Breast epithelium (tissue), 4 donors: ENCODE measurements at regions not wholly inside any gene's neighbourhood (a gene's known extent, or its start where the extent isn't known, plus 50 kb on each side); places are given as distances from the start of the nearest gene placed in this dataset.

Experiments
- DNase-seq, 2 donors: peaks; one replicate each; pipeline ENCODE4 v3.0.0-alpha.2; 2019; ENCODE audit warnings: low spot score in 2 of 2
- H3K27ac ChIP-seq, 2 donors: fragments of 200-600 bp; sonication (generic) in 1 of 2; one replicate each; pipeline ENCODE4 v1.5.1; 2016 to 2019; ENCODE audit warnings: mild to moderate bottlenecking in 1 of 2
- H3K27me3 ChIP-seq, 2 donors: fragments of 200-600 bp; sonication (generic) in 1 of 2; one replicate each; pipeline versions ENCODE4 v1.5.1 to v1.6.0; 2017 to 2019; ENCODE audit warnings: control low read depth in 1 of 2, mild to moderate bottlenecking in 1 of 2
- H3K36me3 ChIP-seq: fragments of 200-600 bp; one replicate; pipeline ENCODE4 v1.5.1; 2019
- H3K4me1 ChIP-seq, 2 donors: fragments of 200-600 bp; sonication (generic); one replicate each; pipeline ENCODE4 v1.5.1; 2016 to 2019; ENCODE audit warnings: control low read depth in 1 of 2
- H3K4me3 ChIP-seq, 3 donors: fragments of 200-600 bp; sonication (generic); 1 replicate in 2 of 3; 2 replicates in 1 of 3; pipeline ENCODE4 v1.5.1; 2016 to 2019; ENCODE audit warnings: mild to moderate bottlenecking in 3 of 3, moderate library complexity in 2 of 3
- H3K9me3 ChIP-seq, 2 donors: fragments of 200-600 bp; sonication (generic) in 1 of 2; one replicate each; pipeline ENCODE4 v1.5.1; 2016 to 2019; ENCODE audit warnings: control low read depth in 1 of 2
- POLR2A ChIP-seq: fragments of 450-650 bp; IDR thresholded peaks from one replicate; pipeline ENCODE4 v1.6.1; 2016; ENCODE audit warnings: antibody characterized with exemption, mild to moderate bottlenecking, moderate library complexity
- POLR2AphosphoS5 ChIP-seq, 3 donors: sonication (generic); formaldehyde crosslinking; IDR thresholded peaks; one replicate each; pipeline ENCODE4 v1.6.1; 2017; ENCODE audit warnings: antibody characterized with exemption in 3 of 3
- intact Hi-C: fragments of 100-400 bp; cut with DNase I; formaldehyde crosslinking; loops from one replicate; pipeline ENCODE4 v1.15.1; 2023; ENCODE audit warnings: low total_unique reads
- TF ChIP-seq, protein P1 (sequence below), 3 donors: fragments of 450-650 bp; IDR thresholded peaks; one replicate each; pipeline ENCODE4 v1.5.1; 2016 to 2017; ENCODE audit warnings: antibody characterized with exemption in 3 of 3, mild to moderate bottlenecking in 3 of 3, moderate library complexity in 3 of 3

DNA sequence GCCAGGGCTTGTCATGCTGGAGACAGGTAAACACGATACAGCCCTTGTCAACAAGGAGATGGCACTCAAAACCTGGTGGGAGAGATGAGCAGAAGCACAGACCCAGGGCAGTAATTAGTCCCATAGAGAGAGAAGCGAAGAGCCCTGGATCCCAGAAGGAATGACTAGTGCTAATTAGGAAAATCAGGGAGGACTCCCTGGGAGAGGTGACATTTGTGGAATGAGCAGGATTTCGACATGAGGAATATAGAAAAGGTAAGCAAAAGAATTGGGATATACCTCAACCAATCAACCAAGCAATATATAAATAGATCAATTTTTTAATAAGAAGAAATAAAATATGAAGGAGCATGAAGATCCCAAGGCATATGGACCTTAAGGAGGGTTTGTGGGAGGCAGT, 98.5 kb upstream of the GJB5 start:
- H3K4me3 ChIP-seq, result no peak overlapping the region
- DNase-seq, result no peak
- intact Hi-C loops, result no loop called here

DNA sequence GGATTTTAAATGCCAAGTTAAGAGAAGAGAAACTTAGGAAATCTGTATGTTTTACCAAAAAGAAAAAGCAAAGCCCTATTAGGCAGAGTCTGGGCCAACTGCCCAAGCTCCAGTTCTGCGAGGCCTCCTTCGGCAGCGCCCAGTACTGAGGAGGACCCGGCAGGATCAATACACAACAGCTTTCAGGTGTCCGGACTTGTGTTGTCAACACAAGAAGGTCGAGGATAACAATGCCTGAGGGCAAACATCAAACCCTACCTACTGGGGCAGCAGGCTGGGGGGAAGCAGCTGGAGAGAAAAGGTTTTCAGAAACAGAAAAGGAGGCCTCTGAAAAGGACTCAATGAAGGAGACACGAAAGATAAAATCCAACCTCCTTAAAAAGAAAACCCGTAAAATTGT, 98.1 kb upstream of the GJB5 start:
- Histone ChIP-seq H3K27me3 (peaks cover 0 to 26% of the 10 kb centered on the region in 2 donors), H3K4me1 (no peaks in the 10 kb centered on the region), H3K36me3 (no peaks in the 10 kb centered on the region), H3K27ac (no peak overlapping the region), H3K9me3 (no peaks in the 10 kb centered on the region), H3K4me3 (no peak overlapping the region)
- intact Hi-C loops, result no loop called here
- no peak for DNase-seq
- TF ChIP-seq POLR2A, result no peak
- no peak for TF ChIP-seq POLR2AphosphoS5 (IDR thresholded peaks at IDR 0.05)

More for the DNA sequence above, 98.5 kb upstream of the GJB5 start:
- H3K27ac ChIP-seq, result no peak overlapping the region
- H3K36me3 ChIP-seq, result no peaks in the 10 kb centered on the region
- no peaks in the 10 kb centered on the region for H3K9me3 ChIP-seq
- H3K27me3 ChIP-seq, result peaks cover 0 to 26% of the 10 kb centered on the region in 2 donors
- TF ChIP-seq, protein P1, sequence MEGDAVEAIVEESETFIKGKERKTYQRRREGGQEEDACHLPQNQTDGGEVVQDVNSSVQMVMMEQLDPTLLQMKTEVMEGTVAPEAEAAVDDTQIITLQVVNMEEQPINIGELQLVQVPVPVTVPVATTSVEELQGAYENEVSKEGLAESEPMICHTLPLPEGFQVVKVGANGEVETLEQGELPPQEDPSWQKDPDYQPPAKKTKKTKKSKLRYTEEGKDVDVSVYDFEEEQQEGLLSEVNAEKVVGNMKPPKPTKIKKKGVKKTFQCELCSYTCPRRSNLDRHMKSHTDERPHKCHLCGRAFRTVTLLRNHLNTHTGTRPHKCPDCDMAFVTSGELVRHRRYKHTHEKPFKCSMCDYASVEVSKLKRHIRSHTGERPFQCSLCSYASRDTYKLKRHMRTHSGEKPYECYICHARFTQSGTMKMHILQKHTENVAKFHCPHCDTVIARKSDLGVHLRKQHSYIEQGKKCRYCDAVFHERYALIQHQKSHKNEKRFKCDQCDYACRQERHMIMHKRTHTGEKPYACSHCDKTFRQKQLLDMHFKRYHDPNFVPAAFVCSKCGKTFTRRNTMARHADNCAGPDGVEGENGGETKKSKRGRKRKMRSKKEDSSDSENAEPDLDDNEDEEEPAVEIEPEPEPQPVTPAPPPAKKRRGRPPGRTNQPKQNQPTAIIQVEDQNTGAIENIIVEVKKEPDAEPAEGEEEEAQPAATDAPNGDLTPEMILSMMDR (IDR thresholded peaks at IDR 0.05), result no peak
- TF ChIP-seq POLR2A (no peak), POLR2AphosphoS5 (IDR thresholded peaks at IDR 0.05) (no peak)
- H3K4me1 ChIP-seq, result no peaks in the 10 kb centered on the region

DNA sequence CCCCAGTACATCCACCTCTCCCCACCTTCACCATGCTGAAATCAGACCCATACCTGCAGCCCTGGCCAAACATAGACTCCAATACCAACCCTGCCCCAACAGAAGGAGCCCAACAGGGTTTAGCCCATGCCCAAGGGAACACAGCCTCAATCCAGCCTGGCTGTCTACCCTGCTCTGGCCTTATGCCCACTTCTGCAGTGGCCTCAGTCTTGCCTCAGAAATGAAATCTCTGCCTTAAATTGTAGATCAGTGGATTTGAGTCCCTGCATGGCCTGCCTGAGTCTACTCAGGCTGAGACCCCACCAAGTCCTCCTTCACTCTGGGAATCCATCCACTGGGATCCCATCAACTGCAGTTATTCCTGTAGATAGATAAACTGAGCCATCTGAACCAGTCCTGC, 97.6 kb upstream of the GJB5 start:
- TF ChIP-seq POLR2AphosphoS5 (IDR thresholded peaks at IDR 0.05) (no peak), POLR2A (no peak)
- TF ChIP-seq, protein P1 (IDR thresholded peaks at IDR 0.05), result no peak
- Histone ChIP-seq H3K27me3 (peaks cover 0 to 20% of the 10 kb centered on the region in 2 donors), H3K4me1 (no peaks in the 10 kb centered on the region), H3K36me3 (no peaks in the 10 kb centered on the region), H3K27ac (no peak overlapping the region), H3K9me3 (no peaks in the 10 kb centered on the region), H3K4me3 (no peak overlapping the region)
- DNase-seq, result no peak
- intact Hi-C loops, result no loop called here

DNA sequence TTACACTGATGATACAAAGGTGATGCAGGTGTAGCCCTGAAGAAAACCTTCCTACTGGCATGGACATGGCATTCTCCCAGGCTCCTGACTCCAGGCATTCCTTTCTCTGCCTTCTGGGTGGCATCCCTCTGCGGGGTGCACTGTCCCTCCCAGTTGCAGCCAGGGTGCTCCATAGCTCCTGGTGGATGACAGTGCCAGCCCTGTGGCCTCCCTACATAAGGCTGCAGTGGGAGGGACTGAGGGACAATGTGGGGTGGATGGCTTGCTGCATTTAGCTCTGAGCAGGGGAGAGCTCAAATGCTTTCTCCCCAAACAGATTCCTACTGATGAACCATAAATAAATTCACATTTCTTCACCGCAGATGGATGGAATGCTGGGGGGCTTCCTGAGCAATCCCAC, 97.0 kb upstream of the GJB5 start:
- peaks cover 0 to 15% of the 10 kb centered on the region in 2 donors for H3K27me3 ChIP-seq
- H3K36me3 ChIP-seq, result no peaks in the 10 kb centered on the region
- no peak for TF ChIP-seq POLR2A
- TF ChIP-seq, protein P1 (IDR thresholded peaks at IDR 0.05), result no peak
- no peak for TF ChIP-seq POLR2AphosphoS5 (IDR thresholded peaks at IDR 0.05)
- no peaks in the 10 kb centered on the region for H3K4me1 ChIP-seq
- no peak overlapping the region for H3K4me3 ChIP-seq
- intact Hi-C loops, result no loop called here
- no peaks in the 10 kb centered on the region for H3K9me3 ChIP-seq
- no peak overlapping the region for H3K27ac ChIP-seq
- no peak for DNase-seq

DNA sequence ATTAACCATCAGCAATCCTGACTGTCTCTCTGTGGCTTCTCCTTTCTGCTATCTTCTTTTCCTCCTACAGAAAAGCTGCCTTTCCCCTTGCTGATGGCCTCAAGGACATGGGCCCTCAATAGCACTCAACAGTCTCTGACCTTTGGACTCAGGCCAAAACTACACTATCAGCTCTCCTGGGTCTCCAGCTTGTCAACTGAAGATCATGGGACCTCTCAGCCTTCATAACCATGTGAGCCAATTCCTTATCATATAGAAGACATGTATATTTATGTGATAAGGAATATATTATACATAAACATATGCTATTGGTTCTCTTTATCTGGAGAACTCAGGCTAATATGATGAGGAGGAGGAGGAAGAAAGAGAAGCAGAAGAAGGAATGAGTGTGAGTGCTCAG, 91.8 kb upstream of the GJB5 start:
- Histone ChIP-seq H3K27me3 (no peaks in the 10 kb centered on the region), H3K4me3 (no peak overlapping the region), H3K9me3 (no peaks in the 10 kb centered on the region), H3K4me1 (no peaks in the 10 kb centered on the region), H3K27ac (no peak overlapping the region), H3K36me3 (no peaks in the 10 kb centered on the region)
- TF ChIP-seq, protein P1 (IDR thresholded peaks at IDR 0.05), result no peak
- TF ChIP-seq POLR2AphosphoS5 (IDR thresholded peaks at IDR 0.05) (no peak), POLR2A (no peak)
- intact Hi-C loops, result no loop called here
- DNase-seq, result no peak

DNA sequence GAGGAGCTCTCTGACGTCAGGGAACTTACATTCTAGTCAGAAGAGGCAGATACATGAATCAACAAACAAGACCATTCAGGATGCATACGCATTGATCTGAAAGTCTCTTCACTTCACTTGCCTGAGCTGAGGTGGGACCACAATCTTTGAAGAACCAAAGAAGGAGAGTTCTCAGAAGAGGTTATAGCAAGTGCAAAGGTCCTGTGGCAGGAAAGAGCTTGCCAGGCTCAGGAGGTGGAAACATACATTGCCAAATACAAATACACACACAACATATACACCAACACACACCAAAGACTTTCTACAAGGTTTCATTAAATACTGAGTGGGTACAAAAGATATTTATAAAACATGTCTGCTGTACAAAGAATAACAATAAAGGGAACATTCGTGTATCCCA, 86.8 kb upstream of the GJB5 start:
- TF ChIP-seq POLR2AphosphoS5 (IDR thresholded peaks at IDR 0.05) (no peak), POLR2A (no peak)
- TF ChIP-seq, protein P1 (IDR thresholded peaks at IDR 0.05), result no peak
- Histone ChIP-seq H3K27ac (no peak overlapping the region), H3K9me3 (peaks cover 0 to 6% of the 10 kb centered on the region in 2 donors), H3K27me3 (peaks cover 0 to 3% of the 10 kb centered on the region in 2 donors), H3K4me1 (no peaks in the 10 kb centered on the region), H3K36me3 (no peaks in the 10 kb centered on the region), H3K4me3 (no peak overlapping the region)
- no peak for DNase-seq
- intact Hi-C loops, result no loop called here
